Neuronal stem cell (in vitro differentiated cells): ENCODE measurements at regions not wholly inside any gene's neighbourhood (a gene's known extent, or its start where the extent isn't known, plus 50 kb on each side); places are given as distances from the start of the nearest gene placed in this dataset.

ENCODE experiments used
- DNase-seq: peaks from one replicate; pipeline ENCODE4 v3.0.0-alpha.2; 2013; ENCODE audit warnings: low spot score
- H2AFZ ChIP-seq: one replicate; pipeline ENCODE4 v1.6.1; 2013; ENCODE audit warnings: mild to moderate bottlenecking, low read length, inconsistent platforms
- H2AK5ac ChIP-seq: 2 replicates; pipeline ENCODE4 v1.6.1; 2013; ENCODE audit warnings: low read depth, mild to moderate bottlenecking, inconsistent platforms, low read length, moderate library complexity, mixed read lengths
- H2BK120ac ChIP-seq: 2 replicates; pipeline ENCODE4 v1.6.1; 2013; ENCODE audit warnings: low read depth, mild to moderate bottlenecking, inconsistent platforms, low read length, moderate library complexity, mixed read lengths
- H2BK12ac ChIP-seq: one replicate; pipeline ENCODE4 v1.6.1; 2013; ENCODE audit warnings: low read length, inconsistent platforms
- H2BK15ac ChIP-seq: 2 replicates; pipeline ENCODE4 v1.6.1; 2013; ENCODE audit warnings: mild to moderate bottlenecking, low read length, inconsistent platforms, mixed read lengths
- H2BK5ac ChIP-seq: one replicate; pipeline ENCODE4 v1.6.1; 2013; ENCODE audit warnings: inconsistent platforms, mild to moderate bottlenecking, low read length, moderate library complexity
- H3K14ac ChIP-seq: one replicate; pipeline ENCODE4 v1.6.1; 2013; ENCODE audit warnings: low read length, inconsistent platforms
- H3K18ac ChIP-seq: 2 replicates; pipeline ENCODE4 v1.6.1; 2013; ENCODE audit warnings: low read length, inconsistent platforms
- H3K23ac ChIP-seq: 2 replicates; pipeline ENCODE4 v1.6.1; 2013; ENCODE audit warnings: low read depth, mild to moderate bottlenecking, mixed read lengths, low read length, inconsistent platforms; ENCODE audit not compliant: poor library complexity
- H3K27ac ChIP-seq: replicated peaks from 3 replicates; pipeline ENCODE4 v1.5.1; 2013; ENCODE audit warnings: low read length, inconsistent platforms
- H3K27me3 ChIP-seq, 3 experiments: 2 replicates each; pipeline ENCODE4 v1.6.1; 2013; ENCODE audit warnings: low read length in 3 of 3, mild to moderate bottlenecking in 2 of 3, inconsistent platforms in 1 of 3, low read depth in 1 of 3, mixed read lengths in 1 of 3, moderate library complexity in 1 of 3; ENCODE audit not compliant: control insufficient read depth in 3 of 3, insufficient read depth in 3 of 3
- H3K36me3 ChIP-seq, 2 donors: replicated peaks in 1 of 2; 2 replicates each; pipeline ENCODE4 v1.6.1; 2013; ENCODE audit warnings: low read length in 2 of 2; ENCODE audit not compliant: control insufficient read depth in 2 of 2, insufficient read depth in 2 of 2
- H3K4ac ChIP-seq: 2 replicates; pipeline ENCODE4 v1.6.1; 2013; ENCODE audit warnings: inconsistent platforms, mild to moderate bottlenecking, low read length, moderate library complexity
- H3K4me1 ChIP-seq, 2 donors: 1 replicate in 1 of 2; 2 replicates in 1 of 2; pipeline ENCODE4 v1.6.1; 2013; ENCODE audit warnings: low read length in 2 of 2, low read depth in 1 of 2; ENCODE audit not compliant: control insufficient read depth in 2 of 2, insufficient read depth in 1 of 2
- H3K4me2 ChIP-seq: one replicate; pipeline ENCODE4 v1.6.1; 2013; ENCODE audit warnings: mild to moderate bottlenecking, low read length, inconsistent platforms; ENCODE audit not compliant: insufficient read depth, poor library complexity, severe bottlenecking
- H3K4me3 ChIP-seq, 2 donors: 2 replicates each; pipeline ENCODE4 v1.5.1; 2013; ENCODE audit warnings: low read length in 2 of 2, mild to moderate bottlenecking in 2 of 2, inconsistent platforms in 1 of 2, moderate library complexity in 1 of 2
- H3K79me1 ChIP-seq: one replicate; pipeline ENCODE4 v1.6.1; 2013; ENCODE audit warnings: low read depth, mild to moderate bottlenecking, inconsistent platforms, low read length, moderate library complexity
- H3K9ac ChIP-seq: one replicate; pipeline ENCODE4 v1.6.1; 2013; ENCODE audit warnings: mild to moderate bottlenecking, low read depth, low read length, inconsistent platforms; ENCODE audit not compliant: poor library complexity
- H3K9me3 ChIP-seq, 2 donors: replicated peaks in 1 of 2; 2 replicates each; pipeline versions ENCODE3 to v1.6.1; 2013; ENCODE audit warnings: low read length in 2 of 2, mild to moderate bottlenecking in 2 of 2, inconsistent platforms in 1 of 2, low read depth in 1 of 2, mixed read lengths in 1 of 2, moderate library complexity in 1 of 2; ENCODE audit not compliant: control insufficient read depth in 2 of 2, insufficient read depth in 1 of 2
- H4K8ac ChIP-seq: one replicate; pipeline ENCODE4 v1.6.1; 2013; ENCODE audit warnings: low read depth, mild to moderate bottlenecking, inconsistent platforms, low read length, moderate library complexity
- H4K91ac ChIP-seq: one replicate; pipeline ENCODE4 v1.6.1; 2013; ENCODE audit warnings: low read length, low read depth, mild to moderate bottlenecking, inconsistent platforms; ENCODE audit not compliant: poor library complexity
- WGBS, 2 donors: extraction: QIAGEN DNeasy Blood & Tissue Kit; methylation state at CpG; one replicate each; pipeline ENCODE4 v1.1.7; 2013; ENCODE audit warnings: missing lambda C conversion rate in 2 of 2, mixed read lengths in 1 of 2; ENCODE audit not compliant: insufficient read length in 2 of 2, insufficient replicate concordance in 1 of 2; ENCODE audit errors: extremely low coverage in 2 of 2; 5-methylcytosine and 5-hydroxymethylcytosine counted together

DNA sequence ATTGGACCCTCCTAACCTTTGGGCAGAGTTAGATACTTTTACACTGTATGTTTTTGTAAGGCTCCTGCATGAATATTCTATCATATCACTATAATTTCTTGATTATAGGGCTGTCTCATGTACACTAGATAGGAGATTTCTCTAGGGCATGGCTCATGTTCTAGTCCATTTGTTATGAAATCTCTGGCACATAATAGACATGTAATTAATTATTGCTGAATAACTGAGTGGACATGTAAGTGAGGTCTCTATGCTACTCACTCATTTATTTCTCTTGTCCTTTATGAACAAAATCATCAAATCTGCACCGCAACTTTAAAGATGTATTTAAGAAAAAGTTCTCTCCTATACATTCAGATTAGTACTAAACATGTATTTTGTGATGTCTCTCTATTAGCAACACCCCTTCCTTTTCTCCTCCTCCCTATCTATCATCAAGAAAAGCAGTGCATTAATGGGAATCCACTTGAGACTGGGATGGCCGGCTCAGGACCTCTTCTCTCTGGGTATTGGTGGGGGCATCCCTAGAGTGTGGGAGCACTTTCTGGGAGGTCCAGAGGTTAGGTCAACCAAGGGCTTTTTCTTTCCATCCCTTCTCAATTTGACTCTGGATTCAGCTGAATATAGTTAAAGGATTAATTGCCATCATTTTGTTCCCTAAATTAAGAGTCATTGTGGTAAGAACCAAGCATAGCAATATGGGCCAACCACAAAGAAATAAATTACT, 168.0 kb upstream of the HMGA2 start:
- Histone ChIP-seq H3K36me3 (no peaks in the 10 kb centered on the region), H2BK15ac (no peak overlapping the region), H4K8ac (no peak overlapping the region), H3K4me1 (peaks cover 0 to 8% of the 10 kb centered on the region in 2 donors), H2BK5ac (no peak overlapping the region), H3K4me3 (no peak overlapping the region), H3K23ac (no peak overlapping the region), H3K4ac (no peak overlapping the region), H2AK5ac (no peak overlapping the region), H3K9me3 (no peaks in the 10 kb centered on the region), H4K91ac (no peak overlapping the region), H2BK12ac (no peak overlapping the region), H3K9ac (no peak overlapping the region), H3K79me1 (no peaks in the 10 kb centered on the region), H2AFZ (peak overlapping the region; percentile 41), H3K14ac (no peak overlapping the region), H3K27ac (no peak overlapping the region), H3K4me2 (no peak overlapping the region), H3K18ac (no peak overlapping the region), H2BK120ac (no peak overlapping the region), H3K27me3 (no peaks in the 10 kb centered on the region)
- no CpG with 5 or more reads among the region's 2 CpGs for WGBS, 2 donors
- no peak for DNase-seq

DNA sequence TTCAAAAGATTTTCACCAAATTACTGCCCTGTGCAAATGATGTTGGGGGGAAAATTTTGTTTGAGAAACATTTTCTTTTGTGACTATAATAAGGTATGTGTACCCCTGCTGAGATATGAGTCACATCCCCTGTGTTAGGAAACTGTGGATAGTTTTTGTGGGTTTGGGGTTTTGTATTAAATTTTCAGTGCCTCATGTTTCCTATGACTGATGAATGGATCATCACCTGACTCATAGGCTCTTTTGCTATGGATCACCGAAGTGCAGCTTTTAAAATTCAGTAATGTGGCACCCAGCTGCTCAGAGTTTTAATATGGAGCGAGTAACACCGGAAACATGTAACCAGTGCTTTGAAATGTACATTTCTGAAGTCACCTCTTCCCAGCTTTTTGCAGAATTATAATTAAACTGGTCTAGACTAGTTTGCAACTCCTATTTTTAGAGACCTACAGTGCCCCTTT, 167.4 kb upstream of the HMGA2 start:
- Histone ChIP-seq H4K91ac (no peak overlapping the region), H3K27me3 (no peaks in the 10 kb centered on the region), H3K27ac (no peak overlapping the region), H2AK5ac (no peak overlapping the region), H3K9me3 (no peaks in the 10 kb centered on the region), H3K4me3 (no peak overlapping the region), H3K79me1 (no peaks in the 10 kb centered on the region), H2BK12ac (no peak overlapping the region), H3K4me1 (peaks cover 0 to 8% of the 10 kb centered on the region in 2 donors), H3K36me3 (no peaks in the 10 kb centered on the region), H3K23ac (no peak overlapping the region), H2BK15ac (no peak overlapping the region), H2AFZ (peak overlapping the region; percentile 41), H2BK120ac (no peak overlapping the region), H3K9ac (no peak overlapping the region), H3K4me2 (no peak overlapping the region), H3K14ac (no peak overlapping the region), H4K8ac (no peak overlapping the region), H2BK5ac (no peak overlapping the region), H3K18ac (no peak overlapping the region), H3K4ac (no peak overlapping the region)
- no CpG with 5 or more reads among the region's 3 CpGs for WGBS, 2 donors
- DNase-seq, result no peak

DNA sequence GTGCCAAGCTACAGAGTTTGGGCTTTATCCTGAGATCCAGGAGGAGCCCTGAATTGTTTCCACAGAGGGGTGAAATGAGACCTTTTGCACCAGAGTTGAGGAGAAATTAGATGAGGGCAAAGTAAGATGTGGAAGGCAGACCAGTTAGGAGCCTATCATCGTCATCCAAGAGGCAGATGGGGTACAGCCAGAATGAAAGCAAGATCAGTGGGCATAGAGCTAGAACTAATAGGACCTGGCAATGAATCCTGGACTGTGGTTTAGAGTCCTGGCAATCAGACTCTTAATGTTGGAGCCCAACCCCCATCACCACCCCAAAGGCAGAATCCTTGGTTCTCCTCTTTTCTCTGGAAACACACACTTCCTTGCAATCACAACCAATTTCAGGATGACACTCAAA, 166.6 kb upstream of the HMGA2 start:
- Histone ChIP-seq H3K27ac (no peak overlapping the region), H3K36me3 (no peaks in the 10 kb centered on the region)

DNA sequence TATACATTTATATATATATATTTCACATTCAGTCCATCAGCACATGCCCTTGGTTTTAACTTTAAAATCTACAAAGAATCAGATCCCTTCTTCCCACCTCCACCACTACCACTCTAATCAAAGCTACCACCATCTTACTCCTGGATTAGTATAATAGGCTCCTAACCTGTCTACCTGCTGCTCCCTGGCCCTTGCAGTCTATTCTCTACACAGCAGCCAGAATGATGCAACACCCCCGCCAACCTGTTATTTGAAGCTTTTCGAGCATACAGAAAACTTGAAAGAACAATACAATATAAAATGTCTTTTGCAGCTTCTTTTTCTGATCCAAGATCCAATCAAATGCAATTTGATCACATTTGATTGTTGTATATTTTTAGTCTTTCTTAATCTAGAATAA, 165.9 kb upstream of the HMGA2 start:
- Histone ChIP-seq H3K36me3 (no peaks in the 10 kb centered on the region), H3K23ac (no peak overlapping the region), H3K18ac (no peak overlapping the region), H3K4ac (no peak overlapping the region), H3K4me1 (peaks cover 0 to 8% of the 10 kb centered on the region in 2 donors), H3K9me3 (peaks cover 0 to under 1% of the 10 kb centered on the region in 2 donors), H3K9ac (no peak overlapping the region), H2BK120ac (no peak overlapping the region), H2BK15ac (no peak overlapping the region), H2AK5ac (no peak overlapping the region), H3K79me1 (no peaks in the 10 kb centered on the region), H3K4me3 (no peak overlapping the region), H2AFZ (no peak overlapping the region), H3K14ac (no peak overlapping the region), H4K91ac (no peak overlapping the region), H2BK12ac (no peak overlapping the region), H3K27me3 (no peaks in the 10 kb centered on the region), H3K4me2 (no peak overlapping the region), H4K8ac (no peak overlapping the region), H2BK5ac (no peak overlapping the region), H3K27ac (no peak overlapping the region)
- DNase-seq, result no peak
- WGBS, 2 donors, result no CpG with 5 or more reads among the region's 2 CpGs

More for the DNA sequence above, 166.6 kb upstream of the HMGA2 start:
- Histone ChIP-seq H2AK5ac (no peak overlapping the region), H3K4ac (no peak overlapping the region), H3K23ac (no peak overlapping the region), H2BK5ac (no peak overlapping the region), H3K4me2 (no peak overlapping the region), H3K14ac (no peak overlapping the region), H2BK12ac (no peak overlapping the region), H3K27me3 (no peaks in the 10 kb centered on the region), H2AFZ (peak overlapping the region; percentile 41), H2BK15ac (no peak overlapping the region), H3K9ac (no peak overlapping the region), H3K4me3 (no peak overlapping the region), H3K18ac (no peak overlapping the region), H4K8ac (no peak overlapping the region), H3K79me1 (no peaks in the 10 kb centered on the region), H3K4me1 (peaks cover 0 to 8% of the 10 kb centered on the region in 2 donors), H4K91ac (no peak overlapping the region), H3K9me3 (no peaks in the 10 kb centered on the region), H2BK120ac (no peak overlapping the region)
- WGBS, 2 donors, result no CpG with 5 or more reads among the region's 1 CpG
- DNase-seq, result no peak
